GM19324 (cell line): ENCODE measurements at regions not wholly inside any gene's neighbourhood (a gene's known extent, or its start where the extent isn't known, plus 50 kb on each side); places are given as distances from the start of the nearest gene placed in this dataset.
"Not testable (repeated sequence)": the region's sequence is repeated elsewhere in the genome, so short reads cannot be mapped to it uniquely, and the experiment has no call there.

Experiments
- ATAC-seq: cut with Tn5 transposase; IDR thresholded peaks from one replicate; pipeline ENCODE4 v1.9.1; 2021; ENCODE audit warnings: mild to moderate bottlenecking, moderate library complexity; ENCODE audit not compliant: unreplicated experiment, low FRiP score

GRCh38 chr15:84533705-84534104 is 67.1 kb upstream of the ZSCAN2 start:
- ATAC-seq: not testable (repeated sequence)

GRCh38 chr15:84534561-84535235 is 66.1 kb upstream of the ZSCAN2 start:
- not testable (repeated sequence) for ATAC-seq

GRCh38 chr15:84536181-84536580 is 64.6 kb upstream of the ZSCAN2 start:
- not testable (repeated sequence) for ATAC-seq

- ATAC-seq: not testable (repeated sequence)
These were observed 56.2 kb upstream of the ZSCAN2 start for GRCh38 chr15:84544586-84544985.

- ATAC-seq: not testable (repeated sequence)
These were observed 53.7 kb upstream of the ZSCAN2 start for GRCh38 chr15:84547150-84547549.

GRCh38 chr15:84550503-84550902 is 50.3 kb upstream of the ZSCAN2 start:
- ATAC-seq: not testable (repeated sequence)
